Endothelial cell of umbilical vein (primary cell): ENCODE measurements at regions not wholly inside any gene's neighbourhood (a gene's known extent, or its start where the extent isn't known, plus 50 kb on each side); places are given as distances from the start of the nearest gene placed in this dataset.

Experiments used
- BruUV-seq: library from RNA; stranded (reverse); fragments of 400-500 nt; replicated peaks from 2 replicates; lab custom pipeline; 2021; lab: Mats Ljungman, UMichigan
- CTCF ChIA-PET: fragments of 300-600, 350-600 bp; sonication (Branson Sonifier 250); formaldehyde crosslinking; loops from one replicate; lab custom pipeline; 2021; ENCODE audit warnings: antibody characterized with exemption, inconsistent platforms; lab: Charles Lee
- POLR2A ChIA-PET: fragments of 300-600, 350-600 bp; sonication (Branson Sonifier 250); formaldehyde crosslinking; loops from one replicate; lab custom pipeline; 2021; ENCODE audit warnings: antibody characterized with exemption, inconsistent platforms; lab: Charles Lee
- DNase-seq: peaks from one replicate; pipeline ENCODE4 v3.0.0-alpha.2; 2011; ENCODE audit warnings: low read depth, low spot score
- FAIRE-seq: peaks from 2 replicates; lab custom pipeline; 2011; peaks lifted over from hg19 to GRCh38; lab: Jason Lieb, UNC
- H2AFZ ChIP-seq: 2 replicates; pipeline ENCODE4 v1.6.0; 2012; ENCODE audit warnings: low read depth, low read length, control low read depth, inconsistent platforms
- H3K27ac ChIP-seq: 2 replicates; pipeline ENCODE4 v1.5.1; 2011; ENCODE audit warnings: low read depth, mild to moderate bottlenecking, control low read depth, low read length, moderate library complexity; ENCODE audit not compliant: insufficient read depth
- H3K27me3 ChIP-seq, 2 experiments: 2 replicates each; pipeline versions ENCODE4 v1.6.0 to v1.6.1; 2011; ENCODE audit warnings: low read length in 2 of 2, mixed read lengths in 1 of 2; ENCODE audit not compliant: control insufficient read depth in 2 of 2, insufficient read depth in 2 of 2
- H3K36me3 ChIP-seq, 2 experiments: 2 replicates in 1 of 2; 3 replicates in 1 of 2; pipeline ENCODE4 v1.5.1; 2011; ENCODE audit warnings: low read length in 2 of 2, mild to moderate bottlenecking in 1 of 2, moderate library complexity in 1 of 2; ENCODE audit not compliant: control insufficient read depth in 2 of 2, insufficient read depth in 2 of 2; ENCODE audit errors: extremely low read depth in 1 of 2
- H3K4me1 ChIP-seq: 3 replicates; pipeline ENCODE4 v1.5.1; 2011; ENCODE audit warnings: mild to moderate bottlenecking, low read length; ENCODE audit not compliant: control insufficient read depth, insufficient read depth; ENCODE audit errors: extremely low read depth
- H3K4me2 ChIP-seq: 2 replicates; pipeline ENCODE4 v1.6.1; 2011; ENCODE audit warnings: low read length, control low read depth, mixed read lengths; ENCODE audit not compliant: insufficient read depth
- H3K4me3 ChIP-seq, 3 experiments: fragments of 200-600 bp in 1 of 3; sonication (generic), shearing (Covaris generic) in 1 of 3; replicated peaks in 1 of 3; 2 replicates each; pipeline ENCODE4 v1.5.1; 2011 to 2016; ENCODE audit warnings: control low read depth in 3 of 3, low read length in 3 of 3, mild to moderate bottlenecking in 2 of 3, inconsistent platforms in 1 of 3, low read depth in 1 of 3, moderate library complexity in 1 of 3; ENCODE audit not compliant: insufficient read depth in 1 of 3
- H3K79me2 ChIP-seq: 2 replicates; pipeline ENCODE4 v1.6.0; 2012; ENCODE audit warnings: low read length, inconsistent platforms; ENCODE audit not compliant: control insufficient read depth, insufficient read depth
- H3K9ac ChIP-seq: replicated peaks from 2 replicates; pipeline ENCODE3; 2011; ENCODE audit warnings: low read length, control low read depth; ENCODE audit not compliant: insufficient read depth; ENCODE audit errors: extremely low read depth
- H3K9me1 ChIP-seq: replicated peaks from 3 replicates; pipeline ENCODE4 v1.6.0; 2011; ENCODE audit warnings: mild to moderate bottlenecking, low read length; ENCODE audit not compliant: control insufficient read depth, insufficient read depth; ENCODE audit errors: extremely low read depth
- H3K9me3 ChIP-seq: replicated peaks from 2 replicates; pipeline ENCODE4 v1.5.1; 2012; ENCODE audit warnings: low read length, inconsistent platforms; ENCODE audit not compliant: control insufficient read depth, insufficient read depth
- H4K20me1 ChIP-seq: replicated peaks from 2 replicates; pipeline ENCODE3; 2011; ENCODE audit warnings: mild to moderate bottlenecking, low read length; ENCODE audit not compliant: control insufficient read depth, insufficient read depth; ENCODE audit errors: extremely low read depth
- CTCF ChIP-seq, 2 donors: IDR thresholded peaks; 1 replicate in 1 of 2; 2 replicates in 1 of 2; pipeline ENCODE4 v1.5.1; 2011; ENCODE audit warnings: low read length in 2 of 2, mild to moderate bottlenecking in 2 of 2, moderate library complexity in 2 of 2, control low read depth in 1 of 2, inconsistent platforms in 1 of 2, low read depth in 1 of 2; ENCODE audit not compliant: insufficient read depth in 1 of 2; ENCODE audit errors: extremely low read depth in 1 of 2
- EZH2 ChIP-seq: IDR thresholded peaks from 2 replicates; pipeline ENCODE4 v1.6.1; 2012; ENCODE audit warnings: borderline replicate concordance, low read depth, mild to moderate bottlenecking, moderate library complexity, low read length, inconsistent platforms; ENCODE audit not compliant: severe bottlenecking
- FOS ChIP-seq: IDR thresholded peaks from 2 replicates; pipeline ENCODE4 v1.6.1; 2011; ENCODE audit warnings: mild to moderate bottlenecking, low read length, moderate library complexity, borderline replicate concordance; ENCODE audit not compliant: insufficient read depth
- GATA2 ChIP-seq: IDR thresholded peaks from 2 replicates; pipeline ENCODE4 v1.7.0; 2011; ENCODE audit warnings: low read depth, mild to moderate bottlenecking, moderate library complexity, mixed read lengths, low read length; ENCODE audit not compliant: insufficient read length, insufficient read depth
- JUN ChIP-seq: IDR thresholded peaks from 2 replicates; pipeline ENCODE4 v1.6.1; 2011; ENCODE audit warnings: borderline replicate concordance, low read depth; ENCODE audit not compliant: insufficient read length, insufficient read depth
- MAX ChIP-seq: IDR thresholded peaks from 2 replicates; pipeline ENCODE4 v1.6.1; 2011; ENCODE audit not compliant: insufficient read depth, insufficient read length
- MYC ChIP-seq: IDR thresholded peaks from one replicate; pipeline ENCODE4 v1.6.1; 2011; ENCODE audit warnings: mild to moderate bottlenecking, low read depth, low read length
- POLR2A ChIP-seq: IDR thresholded peaks from 2 replicates; pipeline ENCODE4 v1.6.1; 2012; ENCODE audit warnings: low read depth, mild to moderate bottlenecking, control low read depth, low read length
- POLR2AphosphoS5 ChIP-seq: IDR thresholded peaks from 2 replicates; pipeline ENCODE4 v1.6.1; 2012; ENCODE audit warnings: low read depth, mild to moderate bottlenecking, control low read depth, low read length, moderate library complexity; ENCODE audit not compliant: insufficient read depth
- dilution Hi-C: fragments of 300-500 bp; cut with MboI; formaldehyde crosslinking; loops from one replicate; pipeline ENCODE4 v1.15.0; 2019; ENCODE audit warnings: low sequenced_read_pairs; ENCODE audit not compliant: extremely low pct_ligation_motif_present
- intact Hi-C: fragments of 100-400 bp; cut with micrococcal nuclease; formaldehyde crosslinking; loops from one replicate; pipeline ENCODE4 v1.10.0; 2022

- TF ChIP-seq GATA2 (no peak), JUN (no peak), EZH2 (no peak), FOS (no peak), POLR2A (no peak), MAX (no peak), POLR2AphosphoS5 (no peak), MYC (no peak), CTCF (IDR thresholded peaks at IDR 0.05; ENCODE audit: extremely low read depth in 1 of 2, insufficient read depth in 1 of 2, low read depth in 1 of 2, low read length in 2 of 2) (no peak)
- Histone ChIP-seq H3K27ac (no peak overlapping the region), H3K79me2 (no peaks in the 10 kb centered on the region), H3K9ac (no peak overlapping the region), H3K9me3 (no peaks in the 10 kb centered on the region), H3K4me3 (no peak overlapping the region), H3K36me3 (no peaks in the 10 kb centered on the region), H3K4me1 (no peaks in the 10 kb centered on the region), H4K20me1 (no peaks in the 10 kb centered on the region), H3K9me1 (no peaks in the 10 kb centered on the region), H3K27me3 (peaks cover 11 to 23% of the 10 kb centered on the region in 2 experiments), H3K4me2 (no peak overlapping the region), H2AFZ (no peak overlapping the region)
- intact Hi-C loops: no loop called here
- no peak for FAIRE-seq
- dilution Hi-C loops: no loop called here
- DNase-seq: no peak
- CTCF ChIA-PET: interaction anchor here (0.6 kb wide), 1 partner anchor 102 kb away, joined by 3 read pairs; no protein-coding TSS in a partner anchor
- POLR2A ChIA-PET: no interaction called here
- no TSS peak for BruUV-seq
Observed at GRCh38 chr4:118587946-118588345, 97.2 kb upstream of the METTL14 start.
